Activated B cell treated with CpG ODN at 0.5 μM for 24 hours (primary cell): ENCODE measurements at regions not wholly inside any gene's neighbourhood (a gene's known extent, or its start where the extent isn't known, plus 50 kb on each side); places are given as distances from the start of the nearest gene placed in this dataset.
A peak's percentile ranks its signal among the peaks of the same experiment; 100 is the strongest.

ENCODE experiments used
- ATAC-seq: fragments of 200-7000 bp; cut with Tn5 transposase; one replicate; pipeline ENCODE4 v1.10.0; 2021; ENCODE audit warnings: low read depth, mild to moderate bottlenecking, moderate library complexity
- CTCF ChIA-PET: fragments of 350-600 bp; sonication (Branson Sonifier 250); formaldehyde crosslinking; loops from one replicate; lab custom pipeline; 2021; ENCODE audit warnings: antibody characterized with exemption; lab: Charles Lee
- POLR2A ChIA-PET: fragments of 350-600 bp; sonication (Branson Sonifier 250); formaldehyde crosslinking; loops from one replicate; lab custom pipeline; 2021; ENCODE audit warnings: antibody characterized with exemption; lab: Charles Lee
- DNase-seq: peaks from one replicate; pipeline ENCODE4 v3.0.0; 2022
- H3K27ac Mint-ChIP-seq: one replicate; pipeline ENCODE4 v1.8.0; 2020; ENCODE audit warnings: mixed read lengths
- H3K27me3 Mint-ChIP-seq: one replicate; pipeline ENCODE4 v1.8.0; 2021; ENCODE audit warnings: mixed read lengths
- H3K36me3 Mint-ChIP-seq: one replicate; pipeline ENCODE4 v1.8.0; 2021; ENCODE audit warnings: low read depth, mixed read lengths
- H3K4me1 Mint-ChIP-seq: one replicate; pipeline ENCODE4 v1.8.0; 2021; ENCODE audit warnings: mixed read lengths
- H3K4me3 Mint-ChIP-seq: one replicate; pipeline ENCODE4 v1.8.0; 2020; ENCODE audit warnings: mild to moderate bottlenecking, mixed read lengths
- H3K9me3 Mint-ChIP-seq: one replicate; pipeline ENCODE4 v1.8.0; 2020; ENCODE audit warnings: mixed read lengths
- CTCF ChIP-seq: fragments of 200-600 bp; IDR thresholded peaks from one replicate; pipeline ENCODE4 v1.8.0; 2022; ENCODE audit warnings: antibody characterized with exemption, mild to moderate bottlenecking
- intact Hi-C: fragments of 100-400 bp; cut with micrococcal nuclease; formaldehyde crosslinking; loops from one replicate; pipeline ENCODE4 v1.15.1; 2024

GRCh38 chrX:44596277-44596676 is 53.6 kb upstream of the FUNDC1 start:
- Mint-ChIP-seq H3K4me1 (peaks cover 4% of the 10 kb centered on the region), H3K27me3 (no peaks in the 10 kb centered on the region), H3K27ac (no peak overlapping the region), H3K36me3 (no peaks in the 10 kb centered on the region), H3K9me3 (peaks cover 6% of the 10 kb centered on the region), H3K4me3 (no peak overlapping the region)
- DNase-seq (no peak), ATAC-seq (peak; percentile 62)
- no peak for TF ChIP-seq CTCF
- intact Hi-C loops, result no loop called here
- ChIA-PET CTCF (no interaction called here), POLR2A (interaction anchor here (0.5 kb wide), 1 partner anchor 70 kb away, joined by 3 read pairs; no protein-coding TSS in a partner anchor)
